ENCODE measurements at regions not wholly inside any gene's neighbourhood (a gene's known extent, or its start where the extent isn't known, plus 50 kb on each side); places are given as distances from the start of the nearest gene placed in this dataset.

GRCh38 chr17:49908782-49909714, 59.9 kb upstream of the DLX4 start:
- Histone ChIP-seq H3K4me3 (no peak overlapping the region), H3K36me3 (ENCODE audit: insufficient read depth in 1 of 2, low read depth in 1 of 2) (no peaks in the 10 kb centered on the region), H3K9me3 (no peaks in the 10 kb centered on the region), H3K27ac (no peak overlapping the region), H3K27me3 (ENCODE audit: insufficient read depth in 3 of 3, low read length in 2 of 3) (peaks cover 0 to 62% (median 38%) of the 10 kb centered on the region in 3 donors), H3K4me1 (no peaks in the 10 kb centered on the region)
- 38 to 48% (median 45%) methylated on average over 19 to 23 of the region's 23 CpGs for WGBS, 3 donors
- DNase-seq (no peak), ATAC-seq (no peak)
- intact Hi-C loops (cut with DNase I): no loop called here
- no peak for TF ChIP-seq CTCF (IDR thresholded peaks at IDR 0.05)

- intact Hi-C loops (cut with DNase I): no loop called here
- Histone ChIP-seq H3K36me3 (ENCODE audit: insufficient read depth in 1 of 2, low read depth in 1 of 2) (no peaks in the 10 kb centered on the region), H3K4me3 (no peak overlapping the region), H3K27me3 (ENCODE audit: insufficient read depth in 3 of 3, low read length in 2 of 3) (peaks cover 0 to 56% (median 41%) of the 10 kb centered on the region in 3 donors), H3K9me3 (no peaks in the 10 kb centered on the region), H3K27ac (no peak overlapping the region), H3K4me1 (no peaks in the 10 kb centered on the region)
- ATAC-seq: no peak
- TF ChIP-seq CTCF (IDR thresholded peaks at IDR 0.05): no peak
- DNase-seq: no peak
- 3 to 4% (median 4%) methylated on average over 42 to 69 of the region's 69 CpGs for WGBS, 3 donors
Measured at GRCh38 chr17:49910094-49910857, 58.7 kb upstream of the DLX4 start.

- Histone ChIP-seq H3K9me3 (no peaks in the 10 kb centered on the region), H3K36me3 (ENCODE audit: insufficient read depth in 1 of 2, low read depth in 1 of 2) (no peaks in the 10 kb centered on the region), H3K4me1 (no peaks in the 10 kb centered on the region), H3K27me3 (ENCODE audit: insufficient read depth in 3 of 3, low read length in 2 of 3) (peaks cover 0 to 55% (median 41%) of the 10 kb centered on the region in 3 donors), H3K4me3 (no peak overlapping the region), H3K27ac (no peak overlapping the region)
- no peak for ATAC-seq
- 55 to 68% (median 64%) methylated on average over 7 of the region's 7 CpGs for WGBS, 3 donors
- intact Hi-C loops (cut with DNase I): no loop called here
- no peak for TF ChIP-seq CTCF (IDR thresholded peaks at IDR 0.05)
- no peak for DNase-seq
Measured at GRCh38 chr17:49910858-49911204, 58.2 kb upstream of the DLX4 start.

GRCh38 chr17:49911719-49912118, 57.3 kb upstream of the DLX4 start:
- Histone ChIP-seq H3K27ac (no peak overlapping the region), H3K9me3 (no peaks in the 10 kb centered on the region), H3K27me3 (ENCODE audit: insufficient read depth in 3 of 3, low read length in 2 of 3) (peaks cover 0 to 55% (median 37%) of the 10 kb centered on the region in 3 donors), H3K36me3 (ENCODE audit: insufficient read depth in 1 of 2, low read depth in 1 of 2) (no peaks in the 10 kb centered on the region), H3K4me3 (no peak overlapping the region), H3K4me1 (no peaks in the 10 kb centered on the region)
- WGBS, 3 donors: 77 to 88% (median 80%) methylated on average over 3 of the region's 3 CpGs
- no peak for ATAC-seq
- intact Hi-C loops (cut with DNase I): no loop called here
- DNase-seq: no peak
- no peak for TF ChIP-seq CTCF (IDR thresholded peaks at IDR 0.05)
